Chondrocyte (in vitro differentiated cells): ENCODE measurements at regions not wholly inside any gene's neighbourhood (a gene's known extent, or its start where the extent isn't known, plus 50 kb on each side); places are given as distances from the start of the nearest gene placed in this dataset.

ENCODE experiments used
- DNase-seq: peaks from one replicate; pipeline ENCODE4 v3.0.0; 2021; ENCODE audit warnings: mixed read lengths, low spot score
- H3K27ac Mint-ChIP-seq: one replicate; pipeline ENCODE4 v1.8.0; 2021; ENCODE audit warnings: mild to moderate bottlenecking, moderate library complexity, mixed read lengths; ENCODE audit not compliant: unreplicated experiment
- H3K27me3 Mint-ChIP-seq: 2 replicates; pipeline ENCODE4 v1.8.0; 2021; ENCODE audit warnings: low read depth, mixed read lengths
- H3K36me3 Mint-ChIP-seq: 2 replicates; pipeline ENCODE4 v1.8.0; 2021; ENCODE audit warnings: low read depth, mixed read lengths
- H3K4me1 Mint-ChIP-seq: 2 replicates; pipeline ENCODE4 v1.8.0; 2021; ENCODE audit warnings: low read depth, mild to moderate bottlenecking, mixed read lengths
- H3K4me3 Mint-ChIP-seq: one replicate; pipeline ENCODE4 v1.8.0; 2021; ENCODE audit warnings: mild to moderate bottlenecking, moderate library complexity, mixed read lengths; ENCODE audit not compliant: unreplicated experiment
- H3K9me3 Mint-ChIP-seq: 2 replicates; pipeline ENCODE4 v1.8.0; 2021; ENCODE audit warnings: low read depth, mixed read lengths
- TF ChIP-seq, protein P1 (sequence below): fragments of 200-600 bp; sonication (generic); IDR thresholded peaks from 2 replicates; pipeline ENCODE4 v1.5.0; 2021; ENCODE audit warnings: antibody characterized with exemption, mild to moderate bottlenecking, moderate library complexity

DNA sequence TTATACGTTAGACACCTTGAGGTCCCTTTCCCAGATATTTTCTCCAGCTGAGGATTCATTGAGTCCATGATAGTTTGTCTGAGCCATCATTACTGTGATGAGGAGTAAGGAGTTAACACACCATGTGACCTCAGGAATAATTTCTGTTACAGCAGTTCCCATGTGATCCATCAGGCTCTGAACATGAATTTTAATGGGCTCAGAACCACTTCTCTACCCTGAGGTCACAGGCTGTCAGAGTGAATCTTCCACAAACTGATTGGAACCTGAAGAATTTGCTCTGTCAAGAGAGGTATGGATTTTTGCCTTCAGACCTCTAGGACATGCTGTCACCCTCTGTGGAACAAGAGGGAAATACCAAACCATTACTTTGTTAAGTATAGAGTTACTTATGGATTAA, 81.0 kb downstream of the NTMT2 start:
- no peak overlapping the region for H3K4me3 Mint-ChIP-seq
- TF ChIP-seq, protein P1, sequence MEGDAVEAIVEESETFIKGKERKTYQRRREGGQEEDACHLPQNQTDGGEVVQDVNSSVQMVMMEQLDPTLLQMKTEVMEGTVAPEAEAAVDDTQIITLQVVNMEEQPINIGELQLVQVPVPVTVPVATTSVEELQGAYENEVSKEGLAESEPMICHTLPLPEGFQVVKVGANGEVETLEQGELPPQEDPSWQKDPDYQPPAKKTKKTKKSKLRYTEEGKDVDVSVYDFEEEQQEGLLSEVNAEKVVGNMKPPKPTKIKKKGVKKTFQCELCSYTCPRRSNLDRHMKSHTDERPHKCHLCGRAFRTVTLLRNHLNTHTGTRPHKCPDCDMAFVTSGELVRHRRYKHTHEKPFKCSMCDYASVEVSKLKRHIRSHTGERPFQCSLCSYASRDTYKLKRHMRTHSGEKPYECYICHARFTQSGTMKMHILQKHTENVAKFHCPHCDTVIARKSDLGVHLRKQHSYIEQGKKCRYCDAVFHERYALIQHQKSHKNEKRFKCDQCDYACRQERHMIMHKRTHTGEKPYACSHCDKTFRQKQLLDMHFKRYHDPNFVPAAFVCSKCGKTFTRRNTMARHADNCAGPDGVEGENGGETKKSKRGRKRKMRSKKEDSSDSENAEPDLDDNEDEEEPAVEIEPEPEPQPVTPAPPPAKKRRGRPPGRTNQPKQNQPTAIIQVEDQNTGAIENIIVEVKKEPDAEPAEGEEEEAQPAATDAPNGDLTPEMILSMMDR: no peak
- no peaks in the 10 kb centered on the region for H3K27me3 Mint-ChIP-seq
- peaks cover 16% of the 10 kb centered on the region for H3K4me1 Mint-ChIP-seq
- H3K27ac Mint-ChIP-seq: no peak overlapping the region
- no peaks in the 10 kb centered on the region for H3K36me3 Mint-ChIP-seq
- no peaks in the 10 kb centered on the region for H3K9me3 Mint-ChIP-seq
- no peak for DNase-seq

DNA sequence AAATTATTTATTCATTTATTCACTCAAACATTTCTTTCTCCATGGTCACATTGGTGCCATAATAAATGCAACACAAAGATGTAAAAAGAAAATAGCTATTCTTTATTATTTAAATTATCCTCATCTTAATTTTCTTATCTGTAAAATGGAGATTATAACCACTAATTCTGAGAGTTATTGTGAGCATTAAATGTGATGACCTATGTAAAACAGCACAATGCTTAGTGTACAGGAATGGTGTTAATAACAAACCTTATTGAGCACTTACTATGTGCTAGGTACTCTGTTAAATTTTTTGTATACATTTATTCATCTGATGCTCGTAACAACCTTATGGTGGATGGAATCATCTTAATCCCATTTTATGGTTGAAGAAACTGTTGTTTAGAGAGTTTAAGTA, 84.6 kb downstream of the NTMT2 start:
- no peak for DNase-seq
- TF ChIP-seq, protein P1: no peak
- H3K36me3 Mint-ChIP-seq: no peaks in the 10 kb centered on the region
- no peaks in the 10 kb centered on the region for H3K27me3 Mint-ChIP-seq
- no peak overlapping the region for H3K27ac Mint-ChIP-seq
- no peaks in the 10 kb centered on the region for H3K9me3 Mint-ChIP-seq
- H3K4me3 Mint-ChIP-seq: no peak overlapping the region
- peaks cover 12% of the 10 kb centered on the region for H3K4me1 Mint-ChIP-seq

DNA sequence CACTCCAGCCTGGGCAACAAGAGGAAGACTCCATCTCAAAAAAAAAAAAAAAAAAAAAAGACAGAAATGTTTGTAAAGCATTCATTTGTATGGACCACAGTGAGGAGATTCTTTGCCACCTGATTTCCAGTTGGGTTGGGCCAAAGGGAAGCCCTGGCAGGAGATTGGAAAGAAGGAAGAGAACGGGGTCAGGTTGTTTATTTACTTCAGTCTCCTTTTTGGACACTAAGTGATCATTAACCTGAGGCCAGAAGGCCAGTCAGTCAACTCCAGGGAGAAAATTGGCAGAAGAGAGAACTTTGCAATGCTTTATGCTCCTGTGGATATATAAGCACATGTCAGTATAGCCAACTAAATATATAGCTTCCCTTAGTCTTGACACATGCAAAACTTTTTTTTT, 85.9 kb downstream of the NTMT2 start:
- H3K27me3 Mint-ChIP-seq: no peaks in the 10 kb centered on the region
- H3K27ac Mint-ChIP-seq: no peak overlapping the region
- DNase-seq: no peak
- no peaks in the 10 kb centered on the region for H3K9me3 Mint-ChIP-seq
- H3K36me3 Mint-ChIP-seq: no peaks in the 10 kb centered on the region
- H3K4me3 Mint-ChIP-seq: no peak overlapping the region
- H3K4me1 Mint-ChIP-seq: peaks cover under 1% of the 10 kb centered on the region
- TF ChIP-seq, protein P1: no peak

DNA sequence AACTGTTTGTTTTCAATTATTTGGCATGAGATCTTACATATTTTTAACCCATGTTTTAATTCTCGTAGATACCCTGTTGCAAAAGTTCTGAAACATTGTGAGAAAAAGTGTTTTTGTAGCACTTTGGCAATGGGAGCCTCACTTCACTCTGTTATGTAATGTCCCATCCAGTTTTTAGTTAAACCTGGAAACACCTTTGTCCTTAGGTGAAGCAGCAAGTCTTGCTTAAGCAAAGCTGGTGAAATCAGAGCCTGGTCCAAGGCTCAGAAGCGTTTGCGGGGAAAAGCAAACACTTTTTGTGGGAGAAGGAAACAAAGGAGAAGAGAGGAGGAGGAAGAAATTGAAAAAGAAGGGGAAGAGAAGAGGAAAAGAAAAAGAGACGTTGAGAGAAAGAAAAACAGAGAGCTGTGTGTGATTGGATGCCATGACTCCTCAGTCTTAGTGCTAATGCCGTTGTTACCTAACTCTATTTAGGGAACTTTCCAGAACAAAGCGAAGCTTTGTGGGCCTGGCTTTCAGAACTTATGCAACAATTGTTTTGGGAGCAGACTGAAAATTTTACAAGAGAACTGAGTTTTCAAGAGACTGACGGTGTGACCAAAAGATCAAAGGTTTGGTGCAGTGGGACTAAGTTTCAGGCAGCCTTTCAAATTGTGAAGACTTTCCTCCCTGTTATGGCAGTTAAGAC, 93.1 kb downstream of the NTMT2 start:
- DNase-seq: no peak
- Mint-ChIP-seq H3K9me3 (no peaks in the 10 kb centered on the region), H3K27me3 (no peaks in the 10 kb centered on the region), H3K4me1 (no peaks in the 10 kb centered on the region), H3K27ac (no peak overlapping the region), H3K4me3 (no peak overlapping the region), H3K36me3 (no peaks in the 10 kb centered on the region)
- TF ChIP-seq, protein P1: no peak

DNA sequence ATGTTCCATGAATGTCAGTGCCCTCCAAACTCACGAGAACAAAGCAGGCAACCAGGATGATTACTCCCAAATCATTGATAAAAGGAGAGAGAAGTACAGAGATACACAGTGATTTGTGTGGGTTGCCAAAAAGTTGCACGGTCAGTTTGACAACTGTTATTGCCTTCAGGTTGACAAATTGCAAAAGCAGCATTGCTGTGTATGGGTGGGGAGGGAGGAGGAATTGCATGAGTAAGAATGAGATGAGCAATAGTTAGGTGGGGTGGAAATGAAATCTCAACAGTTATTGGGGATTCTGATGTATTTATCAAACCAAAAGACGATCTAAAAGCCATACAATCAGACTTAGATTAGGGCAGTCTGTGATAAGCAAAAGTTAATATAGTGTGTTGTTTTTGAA, 93.7 kb downstream of the NTMT2 start:
- Mint-ChIP-seq H3K4me1 (no peaks in the 10 kb centered on the region), H3K36me3 (no peaks in the 10 kb centered on the region), H3K9me3 (no peaks in the 10 kb centered on the region), H3K27me3 (no peaks in the 10 kb centered on the region), H3K27ac (no peak overlapping the region), H3K4me3 (no peak overlapping the region)
- DNase-seq: no peak
- TF ChIP-seq, protein P1: no peak
